HepG2 (cell line): ENCODE measurements at regions not wholly inside any gene's neighbourhood (a gene's known extent, or its start where the extent isn't known, plus 50 kb on each side); places are given as distances from the start of the nearest gene placed in this dataset.
A peak's percentile ranks its signal among the peaks of the same experiment; 100 is the strongest.
"Not testable (repeated sequence)": the region's sequence is repeated elsewhere in the genome, so short reads cannot be mapped to it uniquely, and the experiment has no call there.

ENCODE experiments used
- ATAC-seq: fragments of 200-7000 bp; cut with Tn5 transposase; 3 replicates; pipeline ENCODE4 v1.9.1; 2020; ENCODE audit warnings: mild to moderate bottlenecking, moderate library complexity
- BruUV-seq: library from RNA; stranded (reverse); fragments of 400-500 nt; replicated peaks from 2 replicates; lab custom pipeline; 2021; lab: Mats Ljungman, UMichigan
- CTCF ChIA-PET: fragments of 300-600 bp; formaldehyde crosslinking; extraction: SDS; loops from one replicate; lab custom pipeline; 2021; ENCODE audit warnings: low total read pairs, inconsistent platforms, low intra/inter-chr PET ratio; lab: Yijun Ruan, JAX
- POLR2A ChIA-PET: fragments of 350-600 bp; sonication (Branson Sonifier 250); formaldehyde crosslinking; loops from one replicate; lab custom pipeline; 2020; ENCODE audit warnings: antibody characterized with exemption, inconsistent platforms; lab: Yijun Ruan, JAX
- DNase-seq: peaks from one replicate; pipeline ENCODE4 v3.0.0-alpha.2; 2015; ENCODE audit warnings: low spot score
- FAIRE-seq: peaks from 3 replicates; lab custom pipeline; 2011; peaks lifted over from hg19 to GRCh38; lab: Jason Lieb, UNC
- H2AFZ ChIP-seq: one replicate; pipeline ENCODE4 v1.6.1; 2011; ENCODE audit warnings: low read length, inconsistent platforms
- H3K27ac ChIP-seq: fragments of 300-600 bp; 3 replicates; pipeline ENCODE4 v1.8.0; 2011; ENCODE audit warnings: mixed run types, mild to moderate bottlenecking, mixed read lengths, low read length, inconsistent platforms; ENCODE audit not compliant: insufficient read depth; ENCODE audit errors: extremely low read length
- H3K27me3 ChIP-seq, 2 experiments: fragments of 200-600 bp in 1 of 2; 2 replicates in 1 of 2; 3 replicates in 1 of 2; pipeline versions ENCODE4 v1.6.0 to v1.8.0; 2011; ENCODE audit warnings: low read length in 2 of 2, mild to moderate bottlenecking in 2 of 2, moderate library complexity in 2 of 2, inconsistent platforms in 1 of 2; ENCODE audit not compliant: insufficient read depth in 2 of 2, control insufficient read depth in 1 of 2
- H3K36me3 ChIP-seq, 2 experiments: fragments of 200-600 bp in 1 of 2; replicated peaks in 1 of 2; 2 replicates in 1 of 2; 3 replicates in 1 of 2; pipeline versions ENCODE4 v1.5.1 to v1.8.0; 2011; ENCODE audit warnings: low read length in 2 of 2, inconsistent platforms in 1 of 2; ENCODE audit not compliant: insufficient read depth in 2 of 2, control insufficient read depth in 1 of 2
- H3K4me1 ChIP-seq: 2 replicates; pipeline ENCODE4 v1.5.1; 2012; ENCODE audit warnings: low read length, inconsistent platforms; ENCODE audit not compliant: insufficient read depth
- H3K4me2 ChIP-seq: 2 replicates; pipeline ENCODE4 v1.6.0; 2011; ENCODE audit warnings: low read depth, low read length, inconsistent platforms
- H3K4me3 ChIP-seq, 3 experiments: fragments of 200-600 bp in 1 of 3; sonication (generic), shearing (Covaris generic) in 1 of 3; replicated peaks in 1 of 3; 2 replicates each; pipeline ENCODE4 v1.5.1; 2011 to 2016; ENCODE audit warnings: low read length in 3 of 3, inconsistent platforms in 2 of 3, low read depth in 2 of 3, mild to moderate bottlenecking in 2 of 3, control low read depth in 1 of 3, mixed read lengths in 1 of 3; ENCODE audit not compliant: insufficient read depth in 1 of 3
- H3K79me2 ChIP-seq: one replicate; pipeline ENCODE4 v1.6.1; 2011; ENCODE audit warnings: low read length, inconsistent platforms; ENCODE audit not compliant: insufficient read depth
- H3K9ac ChIP-seq: 2 replicates; pipeline ENCODE4 v1.6.0; 2011; ENCODE audit warnings: mild to moderate bottlenecking, low read depth, low read length, inconsistent platforms; ENCODE audit not compliant: insufficient read depth
- H3K9me3 ChIP-seq: 2 replicates; pipeline ENCODE4 v1.5.1; 2012; ENCODE audit warnings: mild to moderate bottlenecking, low read length
- H4K20me1 ChIP-seq: 2 replicates; pipeline ENCODE4 v1.6.0; 2011; ENCODE audit warnings: inconsistent platforms, mild to moderate bottlenecking, low read length, moderate library complexity; ENCODE audit not compliant: insufficient read depth
- ATF7 ChIP-seq, 2 experiments: fragments of 450-650 bp in 1 of 2; sonication (generic) in 1 of 2; formaldehyde crosslinking in 1 of 2; IDR thresholded peaks; 2 replicates each; pipeline versions ENCODE4 v1.4.0 to v1.6.1; 2016 to 2020; ENCODE audit warnings: antibody characterized with exemption in 1 of 2, mild to moderate bottlenecking in 1 of 2, missing genetic modification reagents in 1 of 2
- ZNF567 ChIP-seq: sonication (generic); formaldehyde crosslinking; IDR thresholded peaks from 2 replicates; pipeline ENCODE4 v1.8.1; 2023; ENCODE audit warnings: mild to moderate bottlenecking, missing genetic modification reagents, borderline replicate concordance
- WGBS: methylation state at CpG from one replicate; pipeline ENCODE4 v1.1.6; 2017; ENCODE audit warnings: low lambda C conversion rate; 5-methylcytosine and 5-hydroxymethylcytosine counted together
- in situ Hi-C: cut with HindIII; loops from 2 replicates; pipeline ENCODE4 v1.10.0; 2017; ENCODE audit warnings: low pct_unique_long_range_greater_than_20kb; ENCODE audit not compliant: extremely low pct_ligation_motif_present
- intact Hi-C: fragments of 100-400 bp; cut with micrococcal nuclease; formaldehyde crosslinking; loops from one replicate; pipeline ENCODE4 v1.10.0; 2022; ENCODE audit not compliant: unreplicated experiment

GRCh38 chr14:83977583-83977982 lies 1552.4 kb upstream of the FLRT2 start:
- Histone ChIP-seq H3K9ac (no peak overlapping the region), H3K27me3 (no peaks in the 10 kb centered on the region), H3K36me3 (no peaks in the 10 kb centered on the region), H3K4me1 (no peaks in the 10 kb centered on the region), H3K9me3 (peaks cover 76% of the 10 kb centered on the region), H3K79me2 (no peaks in the 10 kb centered on the region), H3K4me2 (no peak overlapping the region), H2AFZ (no peak overlapping the region), H4K20me1 (no peaks in the 10 kb centered on the region), H3K4me3 (no peak overlapping the region), H3K27ac (no peak overlapping the region)
- 40% methylated on average over 5 of the region's 5 CpGs for WGBS
- in situ Hi-C loops (no loop called here), intact Hi-C loops (no loop called here)
- TF ChIP-seq ZNF567 (CRISPR knock-in tag) (no peak), ATF7 (IDR thresholded peaks at IDR 0.05) (0 out of 2 replicates have a peak, but pooled peaks have one; percentile 22), ATF7 (CRISPR knock-in tag; IDR thresholded peaks at IDR 0.05) (no peak)
- FAIRE-seq = no peak
- ChIA-PET CTCF (no interaction called here), POLR2A (no interaction called here)
- no peak for DNase-seq
- no TSS peak for BruUV-seq
- no peak for ATAC-seq

DNA sequence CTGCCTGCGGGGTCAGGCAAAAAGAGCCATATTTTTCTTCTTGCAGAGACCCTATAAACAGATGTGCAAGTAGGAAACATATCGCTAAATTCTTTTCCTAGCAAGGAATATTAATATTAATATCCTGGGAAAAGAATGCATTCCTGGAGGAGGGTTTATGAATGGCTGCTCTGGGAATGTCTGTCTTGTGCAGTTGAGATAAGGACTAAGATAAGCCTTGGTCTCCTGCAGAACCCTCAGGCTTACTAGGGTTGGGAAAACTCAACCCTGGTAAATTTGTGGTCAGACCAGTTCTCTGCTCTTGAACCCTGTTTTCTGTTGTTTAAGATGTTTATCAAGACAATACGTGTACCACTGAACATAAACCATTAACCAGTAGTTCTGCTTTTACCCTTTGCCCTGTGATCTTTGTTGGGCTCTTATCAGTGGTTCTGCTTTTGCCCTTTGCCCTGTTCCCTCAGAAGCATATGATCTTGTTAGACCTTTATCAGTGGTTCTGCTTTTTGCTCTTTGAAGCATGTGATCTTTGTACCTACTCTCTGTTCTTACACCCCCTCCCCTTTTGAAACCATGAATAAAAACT lies 1548.2 kb upstream of the FLRT2 start:
- CTCF ChIA-PET, POLR2A ChIA-PET, H3K4me2 ChIP-seq, H3K36me3 ChIP-seq, DNase-seq, H3K9ac ChIP-seq, H3K4me3 ChIP-seq, FAIRE-seq, H4K20me1 ChIP-seq, intact Hi-C loops, H3K4me1 ChIP-seq, H2AFZ ChIP-seq, H3K27me3 ChIP-seq, BruUV-seq, ATAC-seq, H3K79me2 ChIP-seq, in situ Hi-C loops, H3K27ac ChIP-seq: not testable (repeated sequence)
- WGBS = 49% methylated on average over 3 of the region's 3 CpGs
- peaks cover 61% of the 10 kb centered on the region for H3K9me3 ChIP-seq
